ENCODE measurements at regions not wholly inside any gene's neighbourhood (a gene's known extent, or its start where the extent isn't known, plus 50 kb on each side); places are given as distances from the start of the nearest gene placed in this dataset.

DNA sequence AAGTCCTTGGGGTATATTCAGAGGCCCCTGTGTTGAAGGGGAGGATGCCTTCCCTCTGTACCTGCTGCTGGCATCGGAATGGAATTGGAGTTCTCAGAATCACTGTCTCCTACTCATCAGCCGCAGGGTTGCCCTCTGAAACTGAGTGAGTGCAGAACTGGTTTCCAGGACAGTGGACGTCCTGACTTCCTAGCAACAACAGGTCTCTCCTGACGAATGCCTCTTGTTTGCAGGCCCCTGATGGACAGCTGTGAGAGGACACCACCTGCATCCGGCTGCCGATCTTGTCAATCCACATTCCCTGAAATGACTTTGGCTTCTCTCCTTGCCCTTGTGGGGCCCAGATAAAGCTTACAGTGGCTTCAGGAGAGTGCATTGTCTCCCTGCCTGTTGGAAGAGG is 274.5 kb downstream of the NSG2 start (continued):
- TF ChIP-seq, protein P1, sequence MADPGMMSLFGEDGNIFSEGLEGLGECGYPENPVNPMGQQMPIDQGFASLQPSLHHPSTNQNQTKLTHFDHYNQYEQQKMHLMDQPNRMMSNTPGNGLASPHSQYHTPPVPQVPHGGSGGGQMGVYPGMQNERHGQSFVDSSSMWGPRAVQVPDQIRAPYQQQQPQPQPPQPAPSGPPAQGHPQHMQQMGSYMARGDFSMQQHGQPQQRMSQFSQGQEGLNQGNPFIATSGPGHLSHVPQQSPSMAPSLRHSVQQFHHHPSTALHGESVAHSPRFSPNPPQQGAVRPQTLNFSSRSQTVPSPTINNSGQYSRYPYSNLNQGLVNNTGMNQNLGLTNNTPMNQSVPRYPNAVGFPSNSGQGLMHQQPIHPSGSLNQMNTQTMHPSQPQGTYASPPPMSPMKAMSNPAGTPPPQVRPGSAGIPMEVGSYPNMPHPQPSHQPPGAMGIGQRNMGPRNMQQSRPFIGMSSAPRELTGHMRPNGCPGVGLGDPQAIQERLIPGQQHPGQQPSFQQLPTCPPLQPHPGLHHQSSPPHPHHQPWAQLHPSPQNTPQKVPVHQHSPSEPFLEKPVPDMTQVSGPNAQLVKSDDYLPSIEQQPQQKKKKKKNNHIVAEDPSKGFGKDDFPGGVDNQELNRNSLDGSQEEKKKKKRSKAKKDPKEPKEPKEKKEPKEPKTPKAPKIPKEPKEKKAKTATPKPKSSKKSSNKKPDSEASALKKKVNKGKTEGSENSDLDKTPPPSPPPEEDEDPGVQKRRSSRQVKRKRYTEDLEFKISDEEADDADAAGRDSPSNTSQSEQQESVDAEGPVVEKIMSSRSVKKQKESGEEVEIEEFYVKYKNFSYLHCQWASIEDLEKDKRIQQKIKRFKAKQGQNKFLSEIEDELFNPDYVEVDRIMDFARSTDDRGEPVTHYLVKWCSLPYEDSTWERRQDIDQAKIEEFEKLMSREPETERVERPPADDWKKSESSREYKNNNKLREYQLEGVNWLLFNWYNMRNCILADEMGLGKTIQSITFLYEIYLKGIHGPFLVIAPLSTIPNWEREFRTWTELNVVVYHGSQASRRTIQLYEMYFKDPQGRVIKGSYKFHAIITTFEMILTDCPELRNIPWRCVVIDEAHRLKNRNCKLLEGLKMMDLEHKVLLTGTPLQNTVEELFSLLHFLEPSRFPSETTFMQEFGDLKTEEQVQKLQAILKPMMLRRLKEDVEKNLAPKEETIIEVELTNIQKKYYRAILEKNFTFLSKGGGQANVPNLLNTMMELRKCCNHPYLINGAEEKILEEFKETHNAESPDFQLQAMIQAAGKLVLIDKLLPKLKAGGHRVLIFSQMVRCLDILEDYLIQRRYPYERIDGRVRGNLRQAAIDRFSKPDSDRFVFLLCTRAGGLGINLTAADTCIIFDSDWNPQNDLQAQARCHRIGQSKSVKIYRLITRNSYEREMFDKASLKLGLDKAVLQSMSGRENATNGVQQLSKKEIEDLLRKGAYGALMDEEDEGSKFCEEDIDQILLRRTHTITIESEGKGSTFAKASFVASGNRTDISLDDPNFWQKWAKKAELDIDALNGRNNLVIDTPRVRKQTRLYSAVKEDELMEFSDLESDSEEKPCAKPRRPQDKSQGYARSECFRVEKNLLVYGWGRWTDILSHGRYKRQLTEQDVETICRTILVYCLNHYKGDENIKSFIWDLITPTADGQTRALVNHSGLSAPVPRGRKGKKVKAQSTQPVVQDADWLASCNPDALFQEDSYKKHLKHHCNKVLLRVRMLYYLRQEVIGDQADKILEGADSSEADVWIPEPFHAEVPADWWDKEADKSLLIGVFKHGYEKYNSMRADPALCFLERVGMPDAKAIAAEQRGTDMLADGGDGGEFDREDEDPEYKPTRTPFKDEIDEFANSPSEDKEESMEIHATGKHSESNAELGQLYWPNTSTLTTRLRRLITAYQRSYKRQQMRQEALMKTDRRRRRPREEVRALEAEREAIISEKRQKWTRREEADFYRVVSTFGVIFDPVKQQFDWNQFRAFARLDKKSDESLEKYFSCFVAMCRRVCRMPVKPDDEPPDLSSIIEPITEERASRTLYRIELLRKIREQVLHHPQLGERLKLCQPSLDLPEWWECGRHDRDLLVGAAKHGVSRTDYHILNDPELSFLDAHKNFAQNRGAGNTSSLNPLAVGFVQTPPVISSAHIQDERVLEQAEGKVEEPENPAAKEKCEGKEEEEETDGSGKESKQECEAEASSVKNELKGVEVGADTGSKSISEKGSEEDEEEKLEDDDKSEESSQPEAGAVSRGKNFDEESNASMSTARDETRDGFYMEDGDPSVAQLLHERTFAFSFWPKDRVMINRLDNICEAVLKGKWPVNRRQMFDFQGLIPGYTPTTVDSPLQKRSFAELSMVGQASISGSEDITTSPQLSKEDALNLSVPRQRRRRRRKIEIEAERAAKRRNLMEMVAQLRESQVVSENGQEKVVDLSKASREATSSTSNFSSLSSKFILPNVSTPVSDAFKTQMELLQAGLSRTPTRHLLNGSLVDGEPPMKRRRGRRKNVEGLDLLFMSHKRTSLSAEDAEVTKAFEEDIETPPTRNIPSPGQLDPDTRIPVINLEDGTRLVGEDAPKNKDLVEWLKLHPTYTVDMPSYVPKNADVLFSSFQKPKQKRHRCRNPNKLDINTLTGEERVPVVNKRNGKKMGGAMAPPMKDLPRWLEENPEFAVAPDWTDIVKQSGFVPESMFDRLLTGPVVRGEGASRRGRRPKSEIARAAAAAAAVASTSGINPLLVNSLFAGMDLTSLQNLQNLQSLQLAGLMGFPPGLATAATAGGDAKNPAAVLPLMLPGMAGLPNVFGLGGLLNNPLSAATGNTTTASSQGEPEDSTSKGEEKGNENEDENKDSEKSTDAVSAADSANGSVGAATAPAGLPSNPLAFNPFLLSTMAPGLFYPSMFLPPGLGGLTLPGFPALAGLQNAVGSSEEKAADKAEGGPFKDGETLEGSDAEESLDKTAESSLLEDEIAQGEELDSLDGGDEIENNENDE (IDR thresholded peaks at IDR 0.05; ENCODE audit: insufficient replicate concordance, low read length) = no peak
- TF ChIP-seq ZNF274 (IDR thresholded peaks at IDR 0.05; ENCODE audit: borderline replicate concordance, extremely low read depth, low read length) = no peak
- TF ChIP-seq KDM5A (IDR thresholded peaks at IDR 0.05; ENCODE audit: low read length) = no peak
- TF ChIP-seq BACH1 (IDR thresholded peaks at IDR 0.05; ENCODE audit: low read length) = no peak
- TF ChIP-seq JUN (IDR thresholded peaks at IDR 0.05; ENCODE audit: low read depth, low read length) = no peak
- no peak for TF ChIP-seq BCL11A (IDR thresholded peaks at IDR 0.05; ENCODE audit: low read depth in 2 of 2, low read length in 2 of 2)
- TF ChIP-seq RAD21 (IDR thresholded peaks at IDR 0.05 in 1 of 2, conservative IDR thresholded peaks at IDR 0.05 in 1 of 2; ENCODE audit: low read depth in 2 of 2, low read length in 2 of 2) = no peak
- no peak for TF ChIP-seq PHF8 (conservative IDR thresholded peaks at IDR 0.05; ENCODE audit: low read depth, low read length)
- no peak for TF ChIP-seq POU5F1 (IDR thresholded peaks at IDR 0.05; ENCODE audit: low read depth, low read length)
- TF ChIP-seq ASH2L (IDR thresholded peaks at IDR 0.05; ENCODE audit: low read length) = no peak
- no peak for TF ChIP-seq KDM4A (IDR thresholded peaks at IDR 0.05; ENCODE audit: low read depth, low read length, severe bottlenecking)
- TF ChIP-seq NANOG (IDR thresholded peaks at IDR 0.05; ENCODE audit: insufficient read depth, low read depth, low read length, poor library complexity, severe bottlenecking) = no peak
